Activated CD4-positive, alpha-beta T cell treated with anti-CD3 and anti-CD28 coated beads, Interleukin-10, Interleukin-2, amounts not matched to agents 100 ng/mL and 50 ng/mL, durations not matched to agents 16 hours and 8 hours (primary cell): ENCODE measurements at regions not wholly inside any gene's neighbourhood (a gene's known extent, or its start where the extent isn't known, plus 50 kb on each side); places are given as distances from the start of the nearest gene placed in this dataset.

Experiments used
- DNase-seq: peaks from one replicate; pipeline ENCODE4 v3.0.0-alpha.2; 2020

DNA sequence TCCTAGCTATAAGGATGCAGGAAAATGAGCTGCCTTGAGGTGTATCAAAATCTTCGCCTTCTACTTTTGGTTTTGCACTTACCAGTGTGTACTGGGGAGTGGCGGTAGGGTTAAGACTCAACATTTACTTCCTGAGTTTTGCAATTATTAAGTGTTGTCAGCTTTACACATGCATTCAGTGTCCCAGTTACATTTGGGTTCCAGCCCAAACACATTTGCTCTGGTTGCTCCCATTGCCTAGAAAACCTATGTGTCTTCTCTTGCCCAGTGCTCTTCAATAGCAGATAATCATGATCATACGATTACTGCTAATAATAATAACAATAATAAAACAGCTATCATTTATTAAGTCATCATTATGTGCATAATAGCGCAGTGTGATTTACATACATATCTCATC, 241.5 kb upstream of the PAPPA start:
- DNase-seq: no peak

GRCh38 chr9:115913696-115914095, 239.9 kb upstream of the PAPPA start:
- DNase-seq: no peak

GRCh38 chr9:115914291-115914690, 239.3 kb upstream of the PAPPA start:
- DNase-seq: no peak

- no peak for DNase-seq
Measured at GRCh38 chr9:115921301-115921700, 232.3 kb upstream of the PAPPA start.

DNA sequence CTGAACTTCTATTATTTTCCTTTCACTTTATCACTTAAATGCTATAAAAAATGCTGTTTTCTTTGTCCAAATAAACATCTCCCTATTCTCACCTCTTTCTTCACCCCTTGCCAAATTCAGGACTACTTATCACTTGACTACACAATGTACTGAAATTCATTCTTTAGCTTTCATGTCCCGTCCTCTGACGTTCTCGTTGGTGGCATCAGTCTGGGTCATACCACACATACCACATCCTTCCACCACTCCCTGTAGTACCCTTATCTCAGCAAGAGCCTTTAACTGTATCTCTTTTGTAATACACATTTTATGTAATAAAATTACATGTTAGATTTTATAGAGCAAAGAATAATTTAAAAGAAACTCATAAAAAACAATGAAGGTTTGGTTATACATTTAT, 231.1 kb upstream of the PAPPA start:
- DNase-seq: no peak

DNA sequence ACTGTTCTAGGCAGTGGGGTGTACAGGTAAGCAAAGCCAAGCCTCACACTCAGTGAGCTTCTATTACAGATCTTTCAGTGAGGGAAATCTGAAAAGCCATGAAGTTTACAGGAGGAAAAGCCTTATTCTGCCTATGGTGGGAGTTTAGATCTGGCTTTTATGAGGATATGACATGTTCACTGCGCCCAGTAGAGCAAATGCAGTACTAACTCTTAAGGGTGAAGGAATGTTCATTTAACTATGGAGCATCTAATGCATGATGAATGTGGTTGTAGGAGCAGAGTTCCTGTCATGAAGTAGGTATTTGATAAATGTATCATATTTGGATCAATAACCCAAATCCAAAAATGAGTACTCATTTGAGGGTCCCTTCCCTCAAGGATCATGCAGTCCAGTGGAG, 230.2 kb upstream of the PAPPA start:
- no peak for DNase-seq

GRCh38 chr9:115923903-115924668, 229.5 kb upstream of the PAPPA start:
- no peak for DNase-seq

DNA sequence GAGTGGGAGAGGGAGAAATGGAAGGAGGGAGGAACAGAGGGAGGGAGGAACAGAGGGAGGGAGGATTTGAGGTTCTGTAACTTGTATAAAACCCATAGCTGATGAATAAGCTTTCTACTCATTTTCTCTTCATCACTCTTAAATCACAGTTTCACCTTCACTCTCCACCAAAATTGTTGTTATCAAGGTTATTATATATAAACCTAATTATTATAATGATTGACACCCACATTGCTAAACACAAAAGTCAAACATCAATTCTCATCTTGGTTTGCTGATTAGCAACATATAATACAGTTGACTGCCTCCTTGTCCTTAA, 229.0 kb upstream of the PAPPA start:
- no peak for DNase-seq

GRCh38 chr9:115925424-115925823, 228.2 kb upstream of the PAPPA start:
- DNase-seq: no peak

DNA sequence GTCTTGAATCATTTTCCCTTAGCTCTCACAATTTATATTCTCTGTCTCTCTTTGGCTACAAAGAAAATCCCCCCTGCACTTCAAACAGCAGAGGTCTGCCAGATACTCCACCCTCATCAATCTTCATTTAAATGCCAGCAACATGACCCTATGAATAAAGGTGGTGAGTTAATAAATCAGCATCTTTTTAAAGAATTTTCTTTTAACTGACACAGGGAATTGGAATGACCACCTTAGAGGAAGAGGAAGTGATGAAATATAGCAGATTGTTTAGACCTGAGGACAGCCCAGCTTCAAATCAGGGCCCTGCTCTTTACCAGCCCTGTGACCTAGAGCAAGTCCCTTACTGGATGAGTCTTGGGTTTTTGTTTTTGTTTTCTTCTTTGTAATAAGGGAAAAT, 223.1 kb upstream of the PAPPA start:
- no peak for DNase-seq

GRCh38 chr9:115938479-115938878, 215.1 kb upstream of the PAPPA start:
- no peak for DNase-seq

- no peak for DNase-seq
Measured at GRCh38 chr9:115939065-115939765, 214.4 kb upstream of the PAPPA start.

GRCh38 chr9:115941561-115942315, 211.9 kb upstream of the PAPPA start:
- no peak for DNase-seq

- no peak for DNase-seq
Measured at GRCh38 chr9:115943431-115944165, 210.0 kb upstream of the PAPPA start.

DNA sequence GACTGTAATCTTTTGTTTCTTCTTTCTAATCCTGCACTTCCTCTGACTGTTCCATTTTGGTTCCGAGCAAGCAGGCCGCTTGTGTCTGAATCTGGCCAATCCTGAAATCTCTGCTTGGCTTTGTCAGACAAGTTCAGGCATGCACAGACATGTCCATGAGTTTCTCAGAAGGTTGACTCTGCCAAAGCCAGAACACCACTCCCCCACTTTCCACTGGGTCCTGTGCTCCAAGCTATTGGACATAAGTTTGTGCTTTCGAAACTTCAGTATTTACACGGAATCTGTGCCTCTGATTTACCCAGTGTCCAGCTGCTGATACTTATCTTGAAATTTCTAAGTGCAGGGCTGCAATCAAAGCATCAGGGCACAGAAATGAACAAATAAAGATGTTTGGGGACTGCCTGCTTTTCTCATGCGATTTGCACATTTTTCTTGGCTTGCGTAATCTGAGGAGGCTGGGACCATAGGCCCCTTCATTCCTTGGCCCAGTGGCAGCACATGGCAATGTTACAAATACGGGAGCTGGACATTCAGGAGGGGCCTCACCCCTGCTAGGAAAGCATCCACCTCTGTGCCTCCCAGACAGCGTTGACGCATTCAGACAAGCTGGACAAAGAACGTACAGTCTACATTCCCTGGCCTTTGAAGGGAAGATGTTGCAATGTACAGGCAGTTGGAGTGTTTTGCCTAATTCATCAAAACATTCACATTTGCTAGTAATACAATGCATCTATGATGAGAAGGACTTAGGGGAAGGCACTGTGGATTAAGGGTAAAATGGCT, 209.2 kb upstream of the PAPPA start:
- no peak for DNase-seq

- DNase-seq: no peak
Measured at GRCh38 chr9:115945009-115945431, 208.6 kb upstream of the PAPPA start.

- DNase-seq: no peak
Measured at GRCh38 chr9:115946530-115946929, 207.1 kb upstream of the PAPPA start.

DNA sequence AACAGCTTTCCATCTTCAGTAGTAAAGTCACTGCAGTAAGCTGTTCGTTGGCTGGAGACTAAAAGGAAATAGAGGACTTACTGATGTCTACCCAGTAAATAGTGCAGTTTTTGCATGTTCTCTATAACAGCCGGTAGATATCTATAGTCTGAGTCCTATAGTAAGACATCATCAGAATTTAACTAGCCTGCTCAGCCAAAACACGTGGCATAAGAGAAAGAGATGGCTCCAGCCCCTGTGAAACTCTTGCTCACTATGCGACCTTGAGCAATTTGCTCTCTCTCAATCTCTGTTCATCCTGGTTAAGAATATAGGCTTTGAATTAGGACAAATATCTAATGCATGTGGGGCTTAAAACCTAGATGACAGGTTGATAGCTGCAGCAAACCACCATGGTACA, 201.6 kb upstream of the PAPPA start:
- DNase-seq: no peak

DNA sequence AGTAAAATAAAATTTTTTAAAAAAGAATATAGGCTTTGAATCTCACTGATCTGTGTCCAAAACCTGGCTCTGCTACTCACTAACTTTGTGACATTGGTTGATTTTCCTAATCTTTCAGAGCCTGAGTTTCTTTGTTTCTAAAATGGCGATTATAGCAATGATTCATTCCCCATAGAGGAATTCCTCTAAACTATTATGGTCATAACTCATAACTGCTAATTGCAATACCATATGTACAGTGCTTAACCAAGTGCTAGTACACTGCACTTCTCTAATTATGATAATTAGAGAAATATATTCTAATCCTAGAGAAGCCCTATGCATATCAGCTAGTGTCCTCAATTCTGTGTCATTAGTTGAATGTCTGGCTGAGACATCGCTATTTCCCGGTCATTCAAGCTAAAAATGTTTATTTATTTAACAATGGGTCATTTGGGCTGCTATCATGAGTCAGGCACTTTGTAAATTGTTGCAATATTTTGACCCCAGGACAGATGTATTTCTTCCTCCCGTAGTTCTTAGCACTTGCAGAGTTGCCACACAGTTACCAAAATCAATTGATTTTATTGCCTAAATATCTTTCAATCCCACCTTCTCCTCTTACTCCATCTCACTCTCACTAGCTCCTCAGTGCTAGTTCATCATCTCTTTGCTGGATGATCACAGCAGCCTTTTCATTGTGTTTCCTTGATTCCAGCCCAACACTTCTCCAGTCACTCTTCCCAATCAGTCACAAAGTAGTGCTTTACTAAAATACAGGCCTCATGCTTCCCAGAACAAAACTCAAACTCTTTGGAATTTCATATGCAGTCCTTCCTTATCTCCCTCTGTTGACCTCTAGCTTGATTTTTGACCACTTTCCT, 200.9 kb upstream of the PAPPA start:
- DNase-seq: no peak

DNA sequence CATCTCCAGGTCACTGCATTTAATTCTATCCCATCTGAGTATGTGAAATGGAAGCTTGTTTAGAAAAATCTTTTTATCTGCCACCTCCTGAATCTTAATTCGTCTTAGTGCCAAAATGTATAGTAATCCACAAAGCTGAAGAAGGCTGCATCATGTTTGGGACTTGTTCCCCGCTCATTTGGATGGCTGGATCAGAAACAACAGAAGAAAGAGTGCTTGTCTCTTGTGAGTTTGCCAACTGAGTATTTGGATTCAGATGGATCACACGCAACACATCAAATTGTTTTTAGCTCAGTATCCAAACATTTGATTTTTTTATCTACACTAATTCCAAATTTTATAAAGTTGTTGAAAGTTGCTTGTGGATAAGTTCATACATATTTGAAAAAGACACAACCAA, 197.2 kb upstream of the PAPPA start:
- DNase-seq: no peak

DNA sequence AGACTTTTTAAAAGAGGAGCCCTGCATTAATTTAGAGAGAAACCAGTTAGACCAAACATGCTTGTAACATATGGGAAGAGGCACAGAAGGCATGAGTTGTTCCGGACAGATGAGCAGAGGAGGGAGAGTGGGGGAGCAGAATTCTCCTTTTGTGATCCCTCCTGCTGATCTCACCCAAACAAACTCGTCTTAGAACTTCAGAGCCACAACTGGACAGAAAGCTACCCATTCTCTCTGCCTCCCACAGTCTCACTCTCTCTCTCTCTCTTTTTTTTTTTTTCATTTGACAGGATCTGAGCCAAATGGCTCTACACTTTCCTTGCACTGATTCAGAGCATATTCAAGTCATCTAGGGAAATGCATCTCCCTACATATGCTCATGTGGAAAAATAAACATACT, 196.0 kb upstream of the PAPPA start:
- no peak for DNase-seq
